K562 (cell line): ENCODE measurements at regions not wholly inside any gene's neighbourhood (a gene's known extent, or its start where the extent isn't known, plus 50 kb on each side); places are given as distances from the start of the nearest gene placed in this dataset.

Source experiments
- ATF2 ChIP-seq: sonication (generic); formaldehyde crosslinking; IDR thresholded peaks from 2 replicates; pipeline ENCODE4 v1.8.1; 2022; ENCODE audit warnings: missing genetic modification reagents
- CBFB ChIP-seq: sonication (generic); formaldehyde crosslinking; IDR thresholded peaks from 2 replicates; pipeline ENCODE4 v1.4.0; 2020; ENCODE audit warnings: mild to moderate bottlenecking, missing genetic modification reagents
- CREB3L1 ChIP-seq: fragments of 450-650 bp; IDR thresholded peaks from 2 replicates; pipeline ENCODE4 v1.6.1; 2014; ENCODE audit warnings: low read depth, mild to moderate bottlenecking, moderate library complexity, borderline replicate concordance
- GTF2B ChIP-seq: IDR thresholded peaks from 2 replicates; pipeline ENCODE4 v1.6.1; 2011; ENCODE audit not compliant: insufficient read length; ENCODE audit errors: extremely low read depth
- MBD2 ChIP-seq: sonication (generic); IDR thresholded peaks from 2 replicates; pipeline ENCODE4 v1.6.1; 2016; ENCODE audit warnings: low read depth, borderline replicate concordance
- MIER1 ChIP-seq: fragments of 450-650 bp; IDR thresholded peaks from 2 replicates; pipeline ENCODE4 v1.6.1; 2016; ENCODE audit warnings: antibody characterized with exemption, mild to moderate bottlenecking, low read depth
- MTF1 ChIP-seq: fragments of 250-450 bp; sonication (Bioruptor Pico); IDR thresholded peaks from 2 replicates; pipeline ENCODE4 v1.9.0; 2021; ENCODE audit warnings: moderate library complexity, mild to moderate bottlenecking, inconsistent platforms, borderline replicate concordance
- MYC ChIP-seq, 2 experiments: fragments of 250-450 bp in 1 of 2; sonication (Bioruptor Pico) in 1 of 2; IDR thresholded peaks; 2 replicates each; pipeline versions ENCODE4 v1.5.1 to v1.6.1; 2012 to 2021; ENCODE audit warnings: low read depth in 2 of 2, borderline replicate concordance in 1 of 2, improper control_type of control experiment in 1 of 2, low read length in 1 of 2, mild to moderate bottlenecking in 1 of 2, moderate library complexity in 1 of 2
- NKRF ChIP-seq: fragments of 450-650 bp; IDR thresholded peaks from 2 replicates; pipeline ENCODE4 v1.6.1; 2016; ENCODE audit warnings: borderline replicate concordance
- POLR2A ChIP-seq: fragments of 450-650 bp; conservative IDR thresholded peaks from 2 replicates; pipeline ENCODE4 v1.6.1; 2016
- PURB ChIP-seq: sonication (generic); formaldehyde crosslinking; IDR thresholded peaks from 2 replicates; pipeline ENCODE4 v1.9.0; 2021; ENCODE audit warnings: low read depth, mild to moderate bottlenecking, missing genetic modification reagents
- RBM39 ChIP-seq: fragments of 200-400 bp; formaldehyde crosslinking; optimal IDR thresholded peaks from 2 replicates; pipeline ENCODE3; 2018; ENCODE audit warnings: low read depth, low read length
- SMAD3 ChIP-seq: fragments of 450-650 bp; formaldehyde crosslinking; conservative IDR thresholded peaks from 2 replicates; pipeline ENCODE4 v1.4.0; 2020; ENCODE audit warnings: mild to moderate bottlenecking
- SMAD4 ChIP-seq: fragments of 250-450 bp; sonication (Bioruptor Pico); conservative IDR thresholded peaks from 2 replicates; pipeline ENCODE4 v1.8.0; 2021; ENCODE audit warnings: inconsistent platforms, mild to moderate bottlenecking, moderate library complexity
- SRSF1 ChIP-seq: fragments of 200-400 bp; formaldehyde crosslinking; IDR thresholded peaks from 2 replicates; pipeline ENCODE4 v1.6.1; 2017; ENCODE audit warnings: mild to moderate bottlenecking, low read depth, low read length, moderate library complexity
- SRSF3 ChIP-seq: fragments of 200-400 bp; formaldehyde crosslinking; IDR thresholded peaks from 2 replicates; pipeline ENCODE4 v1.6.1; 2016; ENCODE audit warnings: mild to moderate bottlenecking, low read length, moderate library complexity; ENCODE audit not compliant: insufficient read depth
- ZNF217 ChIP-seq: sonication (generic); formaldehyde crosslinking; IDR thresholded peaks from 2 replicates; pipeline ENCODE4 v1.8.0; 2022; ENCODE audit warnings: mild to moderate bottlenecking, missing genetic modification reagents
- ZNF592 ChIP-seq: fragments of 450-650 bp; IDR thresholded peaks from 2 replicates; pipeline ENCODE4 v1.6.1; 2017; ENCODE audit warnings: antibody characterized with exemption, mild to moderate bottlenecking

- TF ChIP-seq NKRF (no peak), ZNF217 (no peak), RBM39 (no peak), SMAD3 (CRISPR knock-in tag) (no peak), GTF2B (no peak), ATF2 (CRISPR knock-in tag) (no peak), ZNF592 (no peak), MYC (IDR thresholded peaks at IDR 0.05; ENCODE audit: low read depth, low read length) (no peak), MYC (CRISPR knock-in tag; IDR thresholded peaks at IDR 0.05; ENCODE audit: borderline replicate concordance, low read depth) (no peak), SMAD4 (CRISPR knock-in tag) (0 out of 2 replicates have a peak, but pooled peaks have one; percentile 31), CREB3L1 (peak; percentile 32; the same call in 1 of the 2 replicates), MBD2 (no peak), MTF1 (CRISPR knock-in tag) (no peak), SRSF3 (no peak), SRSF1 (no peak), POLR2A (peak; percentile 50; the same call in 1 of the 2 replicates), CBFB (no peak), MIER1 (no peak), PURB (no peak)
These were observed 201.3 kb upstream of the MOCS1 start (continued) for GRCh38 chr6:40135491-40136072.
